Hematopoietic multipotent progenitor cell treated with erythropoietin and hydrocortisone succinate and interleukin-3 and kit ligand, for 6 days (in vitro differentiated cells): ENCODE measurements at regions not wholly inside any gene's neighbourhood (a gene's known extent, or its start where the extent isn't known, plus 50 kb on each side); places are given as distances from the start of the nearest gene placed in this dataset.

ENCODE experiments used
- DNase-seq: peaks from one replicate; pipeline ENCODE4 v3.0.0-alpha.2; 2015

GRCh38 chr5:54766748-54767147, 218.6 kb downstream of the ESM1 start:
- no peak for DNase-seq

GRCh38 chr5:54765165-54766028, 220.0 kb downstream of the ESM1 start:
- no peak for DNase-seq

GRCh38 chr5:54764102-54765090, 221.0 kb downstream of the ESM1 start:
- DNase-seq, result no peak

- DNase-seq, result no peak
Observed at GRCh38 chr5:54761213-54761701, 224.1 kb downstream of the ESM1 start.

GRCh38 chr5:54760182-54760935, 225.0 kb downstream of the ESM1 start:
- no peak for DNase-seq

GRCh38 chr5:54758038-54758437, 227.4 kb downstream of the ESM1 start:
- no peak for DNase-seq

GRCh38 chr5:54757541-54757940, 227.9 kb downstream of the ESM1 start:
- DNase-seq, result no peak

- DNase-seq, result no peak
Observed at GRCh38 chr5:54756796-54757402, 228.5 kb downstream of the ESM1 start.

- no peak for DNase-seq
Observed at GRCh38 chr5:54756301-54756700, 229.1 kb downstream of the ESM1 start.

- no peak for DNase-seq
Observed at GRCh38 chr5:54754878-54755277, 230.5 kb downstream of the ESM1 start.

- no peak for DNase-seq
Observed at GRCh38 chr5:54754420-54754819, 231.0 kb downstream of the ESM1 start.

GRCh38 chr5:54753753-54754152, 231.6 kb downstream of the ESM1 start:
- no peak for DNase-seq

GRCh38 chr5:54753034-54753433, 232.4 kb downstream of the ESM1 start:
- DNase-seq, result no peak

GRCh38 chr5:54748527-54748926, 231.0 kb downstream of the SNX18 start:
- DNase-seq, result no peak

GRCh38 chr5:54746777-54747398, 229.3 kb downstream of the SNX18 start:
- DNase-seq, result no peak

- no peak for DNase-seq
Observed at GRCh38 chr5:54746346-54746745, 228.8 kb downstream of the SNX18 start.

- no peak for DNase-seq
Observed at GRCh38 chr5:54745599-54745998, 228.0 kb downstream of the SNX18 start.

- peak; percentile 93 for DNase-seq
Observed at GRCh38 chr5:54743997-54744788, 226.6 kb downstream of the SNX18 start.

- no peak for DNase-seq
Observed at GRCh38 chr5:54743581-54743980, 226.0 kb downstream of the SNX18 start.

GRCh38 chr5:54742417-54742891, 224.9 kb downstream of the SNX18 start:
- peak; percentile 45 for DNase-seq

- no peak for DNase-seq
Observed at GRCh38 chr5:54741711-54742110, 224.2 kb downstream of the SNX18 start.
